ENCODE measurements at regions not wholly inside any gene's neighbourhood (a gene's known extent, or its start where the extent isn't known, plus 50 kb on each side); places are given as distances from the start of the nearest gene placed in this dataset.

- H3K4me3 ChIP-seq (ENCODE audit: low read length): no peak overlapping the region
- DNase-seq (ENCODE audit: low read depth): no peak
- no peak for TF ChIP-seq CTCF (IDR thresholded peaks at IDR 0.05; ENCODE audit: insufficient read depth, low read depth, low read length, missing control alignments)
These were observed 208.6 kb upstream of the TMEM72 start for GRCh38 chr10:44702531-44702930.

- peak; percentile 17 for DNase-seq (ENCODE audit: low read depth)
- H3K4me3 ChIP-seq (ENCODE audit: low read length): no peak overlapping the region
- no peak for TF ChIP-seq CTCF (IDR thresholded peaks at IDR 0.05; ENCODE audit: insufficient read depth, low read depth, low read length, missing control alignments)
These were observed 207.6 kb upstream of the TMEM72 start for GRCh38 chr10:44703241-44704155.

- H3K4me3 ChIP-seq (ENCODE audit: low read length): no peak overlapping the region
- DNase-seq (ENCODE audit: low read depth): no peak
- TF ChIP-seq CTCF (IDR thresholded peaks at IDR 0.05; ENCODE audit: insufficient read depth, low read depth, low read length, missing control alignments): no peak
These were observed 206.5 kb upstream of the TMEM72 start for GRCh38 chr10:44704616-44705015.

- no peak overlapping the region for H3K4me3 ChIP-seq (ENCODE audit: low read length)
- DNase-seq (ENCODE audit: low read depth): peak; percentile 84
- TF ChIP-seq CTCF (IDR thresholded peaks at IDR 0.05; ENCODE audit: insufficient read depth, low read depth, low read length, missing control alignments): no peak
These were observed 204.4 kb upstream of the TMEM72 start for GRCh38 chr10:44706745-44707144.

GRCh38 chr10:44713307-44713706, 197.8 kb upstream of the TMEM72 start:
- no peak for DNase-seq (ENCODE audit: low read depth)
- H3K4me3 ChIP-seq (ENCODE audit: low read length): no peak overlapping the region
- no peak for TF ChIP-seq CTCF (IDR thresholded peaks at IDR 0.05; ENCODE audit: insufficient read depth, low read depth, low read length, missing control alignments)

GRCh38 chr10:44714451-44714850, 196.7 kb upstream of the TMEM72 start:
- TF ChIP-seq CTCF (IDR thresholded peaks at IDR 0.05; ENCODE audit: insufficient read depth, low read depth, low read length, missing control alignments): no peak
- DNase-seq (ENCODE audit: low read depth): no peak
- no peak overlapping the region for H3K4me3 ChIP-seq (ENCODE audit: low read length)

- H3K4me3 ChIP-seq (ENCODE audit: low read length): no peak overlapping the region
- TF ChIP-seq CTCF (IDR thresholded peaks at IDR 0.05; ENCODE audit: insufficient read depth, low read depth, low read length, missing control alignments): no peak
- no peak for DNase-seq (ENCODE audit: low read depth)
These were observed 196.0 kb upstream of the TMEM72 start for GRCh38 chr10:44715136-44715535.

All from epithelial cell of esophagus (primary cell).